ENCODE measurements at regions not wholly inside any gene's neighbourhood (a gene's known extent, or its start where the extent isn't known, plus 50 kb on each side); places are given as distances from the start of the nearest gene placed in this dataset.

GRCh38 chr6:16811277-16811979, 50.2 kb upstream of the ATXN1 start:
- H3K27ac ChIP-seq: no peak overlapping the region
- no peaks in the 10 kb centered on the region for H3K4me1 ChIP-seq
- no peak for DNase-seq (ENCODE audit: low spot score in 2 of 2)
- WGBS: 73% methylated on average over 2 of the region's 2 CpGs
- no peaks in the 10 kb centered on the region for H3K36me3 ChIP-seq
- no peak for TF ChIP-seq POLR2AphosphoS5 (IDR thresholded peaks at IDR 0.05)
- TF ChIP-seq POLR2A (IDR thresholded peaks at IDR 0.05): no peak
- peaks cover 5% of the 10 kb centered on the region for H3K9me3 ChIP-seq
- H3K27me3 ChIP-seq: no peaks in the 10 kb centered on the region
- no peak overlapping the region for H3K4me3 ChIP-seq

Measured in suprapubic skin (tissue), 4 donors.